ENCODE measurements at regions not wholly inside any gene's neighbourhood (a gene's known extent, or its start where the extent isn't known, plus 50 kb on each side); places are given as distances from the start of the nearest gene placed in this dataset.

- H3K27ac ChIP-seq, result no peak overlapping the region
- DNase-seq, result no peak
- H3K36me3 ChIP-seq, result no peaks in the 10 kb centered on the region
- peaks cover 5% of the 10 kb centered on the region for H3K9me3 ChIP-seq (replicated peaks)
- H3K27me3 ChIP-seq, result no peaks in the 10 kb centered on the region
- H3K4me3 ChIP-seq, result no peak overlapping the region
- no peaks in the 10 kb centered on the region for H3K4me1 ChIP-seq
These were observed 513.0 kb downstream of the XIRP2 start for GRCh38 chr2:167401309-167401708.

GRCh38 chr2:167400546-167400945, 512.3 kb downstream of the XIRP2 start:
- Histone ChIP-seq H3K4me3 (no peak overlapping the region), H3K9me3 (replicated peaks) (peaks cover 5% of the 10 kb centered on the region), H3K4me1 (no peaks in the 10 kb centered on the region), H3K36me3 (no peaks in the 10 kb centered on the region), H3K27ac (no peak overlapping the region), H3K27me3 (no peaks in the 10 kb centered on the region)
- no peak for DNase-seq

- H3K9me3 ChIP-seq (replicated peaks), result peaks cover 3% of the 10 kb centered on the region
- no peaks in the 10 kb centered on the region for H3K4me1 ChIP-seq
- H3K27ac ChIP-seq, result no peak overlapping the region
- no peaks in the 10 kb centered on the region for H3K36me3 ChIP-seq
- H3K27me3 ChIP-seq, result no peaks in the 10 kb centered on the region
- no peak for DNase-seq
- no peak overlapping the region for H3K4me3 ChIP-seq
These were observed 510.6 kb downstream of the XIRP2 start for GRCh38 chr2:167398873-167399272.

GRCh38 chr2:167388901-167389300, 500.6 kb downstream of the XIRP2 start:
- H3K36me3 ChIP-seq, result no peaks in the 10 kb centered on the region
- no peaks in the 10 kb centered on the region for H3K27me3 ChIP-seq
- no peak for DNase-seq
- no peaks in the 10 kb centered on the region for H3K9me3 ChIP-seq (replicated peaks)
- no peak overlapping the region for H3K27ac ChIP-seq
- H3K4me3 ChIP-seq, result no peak overlapping the region
- no peaks in the 10 kb centered on the region for H3K4me1 ChIP-seq

GRCh38 chr2:167388497-167388896, 500.2 kb downstream of the XIRP2 start:
- H3K9me3 ChIP-seq (replicated peaks), result no peaks in the 10 kb centered on the region
- no peak overlapping the region for H3K27ac ChIP-seq
- no peaks in the 10 kb centered on the region for H3K36me3 ChIP-seq

GRCh38 chr2:167386694-167387093, 498.4 kb downstream of the XIRP2 start:
- Histone ChIP-seq H3K4me3 (no peak overlapping the region), H3K27me3 (no peaks in the 10 kb centered on the region), H3K4me1 (no peaks in the 10 kb centered on the region), H3K27ac (no peak overlapping the region), H3K9me3 (replicated peaks) (no peaks in the 10 kb centered on the region), H3K36me3 (no peaks in the 10 kb centered on the region)
- no peak for DNase-seq

More at GRCh38 chr2:167388497-167388896, 500.2 kb downstream of the XIRP2 start:
- no peaks in the 10 kb centered on the region for H3K27me3 ChIP-seq
- H3K4me3 ChIP-seq, result no peak overlapping the region
- H3K4me1 ChIP-seq, result no peaks in the 10 kb centered on the region
- no peak for DNase-seq

- Histone ChIP-seq H3K9me3 (replicated peaks) (no peaks in the 10 kb centered on the region), H3K27ac (no peak overlapping the region), H3K4me1 (no peaks in the 10 kb centered on the region), H3K4me3 (no peak overlapping the region), H3K36me3 (no peaks in the 10 kb centered on the region), H3K27me3 (no peaks in the 10 kb centered on the region)
- DNase-seq, result no peak
These were observed 495.4 kb downstream of the XIRP2 start for GRCh38 chr2:167383610-167384194.

GRCh38 chr2:167381349-167381748, 493.1 kb downstream of the XIRP2 start:
- no peak overlapping the region for H3K27ac ChIP-seq
- DNase-seq, result no peak

GRCh38 chr2:167380555-167380954, 492.3 kb downstream of the XIRP2 start:
- Histone ChIP-seq H3K9me3 (replicated peaks) (no peaks in the 10 kb centered on the region), H3K36me3 (no peaks in the 10 kb centered on the region), H3K4me3 (no peak overlapping the region), H3K4me1 (no peaks in the 10 kb centered on the region), H3K27me3 (no peaks in the 10 kb centered on the region), H3K27ac (no peak overlapping the region)
- DNase-seq, result no peak

More at GRCh38 chr2:167381349-167381748, 493.1 kb downstream of the XIRP2 start:
- Histone ChIP-seq H3K4me1 (no peaks in the 10 kb centered on the region), H3K27me3 (no peaks in the 10 kb centered on the region), H3K36me3 (no peaks in the 10 kb centered on the region), H3K4me3 (no peak overlapping the region), H3K9me3 (replicated peaks) (no peaks in the 10 kb centered on the region)

GRCh38 chr2:167380094-167380493, 491.8 kb downstream of the XIRP2 start:
- Histone ChIP-seq H3K27me3 (no peaks in the 10 kb centered on the region), H3K27ac (no peak overlapping the region), H3K36me3 (no peaks in the 10 kb centered on the region), H3K4me1 (no peaks in the 10 kb centered on the region), H3K4me3 (no peak overlapping the region), H3K9me3 (replicated peaks) (no peaks in the 10 kb centered on the region)
- no peak for DNase-seq

GRCh38 chr2:167369083-167369482, 480.8 kb downstream of the XIRP2 start:
- Histone ChIP-seq H3K27ac (no peak overlapping the region), H3K36me3 (no peaks in the 10 kb centered on the region), H3K9me3 (replicated peaks) (no peaks in the 10 kb centered on the region), H3K4me1 (no peaks in the 10 kb centered on the region), H3K4me3 (no peak overlapping the region), H3K27me3 (no peaks in the 10 kb centered on the region)
- DNase-seq, result no peak

- Histone ChIP-seq H3K9me3 (replicated peaks) (no peaks in the 10 kb centered on the region), H3K36me3 (no peaks in the 10 kb centered on the region), H3K4me3 (no peak overlapping the region), H3K27me3 (no peaks in the 10 kb centered on the region), H3K4me1 (no peaks in the 10 kb centered on the region), H3K27ac (no peak overlapping the region)
- DNase-seq, result no peak
These were observed 480.1 kb downstream of the XIRP2 start for GRCh38 chr2:167368371-167368770.

GRCh38 chr2:167365216-167365615, 476.9 kb downstream of the XIRP2 start:
- no peak for DNase-seq
- H3K36me3 ChIP-seq, result no peaks in the 10 kb centered on the region
- H3K27me3 ChIP-seq, result no peaks in the 10 kb centered on the region
- no peak overlapping the region for H3K4me3 ChIP-seq
- no peak overlapping the region for H3K27ac ChIP-seq
- H3K9me3 ChIP-seq (replicated peaks), result no peaks in the 10 kb centered on the region
- H3K4me1 ChIP-seq, result no peaks in the 10 kb centered on the region

GRCh38 chr2:167361426-167361825, 473.1 kb downstream of the XIRP2 start:
- no peaks in the 10 kb centered on the region for H3K36me3 ChIP-seq
- H3K9me3 ChIP-seq (replicated peaks), result no peaks in the 10 kb centered on the region
- no peaks in the 10 kb centered on the region for H3K27me3 ChIP-seq
- DNase-seq, result no peak
- H3K4me3 ChIP-seq, result no peak overlapping the region
- H3K27ac ChIP-seq, result no peak overlapping the region
- H3K4me1 ChIP-seq, result no peaks in the 10 kb centered on the region

GRCh38 chr2:167355821-167356220, 467.5 kb downstream of the XIRP2 start:
- Histone ChIP-seq H3K9me3 (replicated peaks) (no peaks in the 10 kb centered on the region), H3K4me1 (no peaks in the 10 kb centered on the region), H3K4me3 (no peak overlapping the region), H3K36me3 (no peaks in the 10 kb centered on the region), H3K27me3 (no peaks in the 10 kb centered on the region), H3K27ac (no peak overlapping the region)
- peak in 1 of 2 experiments; percentile 35 for DNase-seq

- Histone ChIP-seq H3K27ac (no peak overlapping the region), H3K36me3 (no peaks in the 10 kb centered on the region), H3K9me3 (replicated peaks) (no peaks in the 10 kb centered on the region), H3K4me1 (no peaks in the 10 kb centered on the region), H3K27me3 (no peaks in the 10 kb centered on the region), H3K4me3 (no peak overlapping the region)
- DNase-seq, result no peak
These were observed 465.5 kb downstream of the XIRP2 start for GRCh38 chr2:167353605-167354280.

Data from SJCRH30 (cell line).